ENCODE measurements at regions not wholly inside any gene's neighbourhood (a gene's known extent, or its start where the extent isn't known, plus 50 kb on each side); places are given as distances from the start of the nearest gene placed in this dataset.

DNA sequence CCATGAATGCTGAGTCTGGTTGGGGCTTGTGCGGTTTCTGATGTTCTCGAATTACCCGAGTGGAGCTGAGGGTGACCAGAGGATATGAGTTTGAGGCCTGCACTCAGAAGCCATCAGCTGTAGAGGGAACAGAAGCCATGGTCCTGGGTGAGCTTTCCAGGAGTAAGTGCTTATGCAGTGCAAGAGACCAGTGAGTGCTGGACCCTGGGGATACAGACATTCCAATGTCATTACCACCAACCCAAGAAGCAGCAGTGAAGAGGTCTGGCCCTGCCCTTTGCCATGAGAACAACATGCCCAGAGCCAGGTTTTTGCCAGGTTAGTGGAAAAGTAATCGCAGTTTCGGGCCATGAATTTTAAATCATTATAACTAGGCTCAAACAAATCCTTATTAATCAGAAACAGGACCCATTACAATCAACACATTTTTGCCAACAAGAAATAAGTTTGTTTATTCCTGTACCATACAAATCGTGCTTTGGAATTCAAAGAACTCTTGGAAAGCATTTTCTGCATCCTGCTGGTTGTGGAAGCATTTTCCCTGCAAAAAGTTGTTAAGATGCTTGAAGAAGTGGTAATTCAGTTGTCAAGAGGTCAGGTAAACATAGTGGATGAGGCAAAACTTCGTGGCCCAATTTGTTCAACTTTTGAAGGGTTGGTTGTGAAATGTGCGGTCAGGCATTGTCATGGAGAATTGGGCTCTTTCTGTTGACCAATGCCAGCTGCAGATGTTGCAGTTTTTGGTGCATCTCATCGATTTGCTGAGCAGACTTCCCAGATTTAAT, 154.6 kb downstream of the SYK start:
- TF ChIP-seq CTCF (IDR thresholded peaks at IDR 0.05): no peak
- no peak for TF ChIP-seq POLR2A (IDR thresholded peaks at IDR 0.05)

All from esophagus squamous epithelium (tissue), 4 donors.